Dermis blood vessel endothelial cell (primary cell): ENCODE measurements at regions not wholly inside any gene's neighbourhood (a gene's known extent, or its start where the extent isn't known, plus 50 kb on each side); places are given as distances from the start of the nearest gene placed in this dataset.

Source experiments
- DNase-seq: peaks from one replicate; pipeline ENCODE4 v3.0.0; 2010

DNA sequence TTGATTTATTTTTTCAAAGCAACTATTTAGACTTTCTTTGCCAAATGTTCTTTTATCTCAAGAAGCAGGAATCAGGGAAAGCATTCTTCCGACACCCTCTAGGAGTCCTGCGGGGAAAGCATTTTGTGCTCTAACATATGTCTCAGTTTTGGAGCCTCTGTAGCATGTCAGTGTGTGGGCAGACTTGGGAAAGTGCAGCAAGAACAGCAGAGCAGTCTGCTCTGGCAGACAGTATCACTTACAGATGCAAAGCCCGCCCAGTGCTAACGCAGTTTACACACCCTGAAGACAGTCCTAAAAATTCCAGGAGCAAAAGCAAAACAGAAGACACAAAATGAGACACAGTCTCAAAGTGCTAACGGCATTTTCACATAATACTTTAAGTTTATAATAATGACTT is 393.5 kb downstream of the KLF12 start:
- no peak for DNase-seq

DNA sequence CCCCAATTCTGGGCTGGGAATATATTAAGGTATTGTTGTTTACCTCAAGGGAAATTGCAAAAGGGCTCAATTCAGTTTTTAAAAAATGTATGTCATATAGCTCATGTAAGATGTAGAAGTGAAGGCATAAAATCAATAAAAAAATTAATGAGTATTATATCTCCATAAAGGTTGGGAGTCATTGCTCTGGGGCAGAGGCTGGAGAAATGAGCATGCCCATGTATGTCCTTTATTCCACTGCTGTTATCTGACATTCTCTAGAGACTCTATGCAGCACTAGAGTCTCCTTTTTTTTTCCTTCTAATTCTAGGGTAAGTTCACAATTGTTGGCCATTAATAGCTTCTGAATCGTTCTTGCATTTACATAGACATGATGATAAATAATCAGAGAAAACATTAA is 394.8 kb downstream of the KLF12 start:
- DNase-seq: no peak

DNA sequence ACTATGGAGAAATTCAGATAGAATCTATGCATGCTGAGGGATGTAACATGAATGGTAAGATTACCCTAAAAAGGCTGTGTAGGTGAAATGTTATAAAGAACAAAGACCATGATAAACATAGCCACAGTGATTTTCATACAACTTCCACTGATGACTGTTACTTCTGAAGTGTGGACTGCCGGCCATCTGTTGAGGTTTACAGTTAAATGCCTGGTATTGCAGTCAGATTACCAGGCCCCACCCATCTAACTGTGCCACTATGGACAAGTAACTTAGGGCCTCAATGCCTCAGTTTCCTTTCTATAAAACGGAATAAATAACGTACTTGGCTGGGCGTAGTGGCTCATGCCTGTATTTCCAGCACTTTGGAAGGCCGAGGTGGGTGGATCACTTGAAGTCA is 395.6 kb downstream of the KLF12 start:
- no peak for DNase-seq

DNA sequence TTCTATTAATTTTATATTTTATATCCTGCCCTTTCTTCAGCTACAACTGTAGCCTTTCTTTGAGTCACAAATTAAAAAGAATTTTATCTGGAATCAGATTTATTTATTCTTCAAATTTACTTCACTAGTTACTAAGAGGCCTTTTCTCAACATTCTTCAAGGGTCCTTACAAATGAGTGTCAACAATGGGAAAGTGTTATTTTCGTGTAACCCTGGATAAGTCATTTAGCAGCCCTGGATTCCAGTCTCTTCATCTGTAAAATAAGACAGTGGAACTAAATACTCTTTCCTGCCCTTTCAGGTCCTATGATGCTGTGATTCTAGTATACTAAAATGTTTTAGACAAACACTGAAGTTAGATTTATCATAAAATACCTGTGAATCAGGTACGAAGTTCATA is 397.0 kb downstream of the KLF12 start:
- DNase-seq: no peak

DNA sequence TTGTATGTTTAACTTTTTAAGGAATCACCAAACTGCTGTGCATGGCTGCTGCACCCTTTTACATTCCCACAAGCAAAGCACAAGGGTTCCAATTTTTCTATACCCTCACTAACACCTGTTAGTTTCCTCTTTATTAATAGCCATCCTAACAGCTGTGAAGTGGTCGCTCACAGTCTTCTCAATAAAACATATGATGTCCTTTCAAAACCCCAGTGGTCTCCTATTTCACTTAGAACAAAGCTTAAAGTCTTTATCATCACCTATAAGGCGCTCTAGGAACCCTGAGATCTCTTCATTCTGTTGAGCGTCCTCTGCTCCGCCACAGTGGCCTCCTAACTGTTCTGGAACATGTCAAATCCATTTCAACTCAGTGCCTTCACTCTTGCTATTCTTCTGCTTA is 400.5 kb downstream of the KLF12 start:
- DNase-seq: no peak

DNA sequence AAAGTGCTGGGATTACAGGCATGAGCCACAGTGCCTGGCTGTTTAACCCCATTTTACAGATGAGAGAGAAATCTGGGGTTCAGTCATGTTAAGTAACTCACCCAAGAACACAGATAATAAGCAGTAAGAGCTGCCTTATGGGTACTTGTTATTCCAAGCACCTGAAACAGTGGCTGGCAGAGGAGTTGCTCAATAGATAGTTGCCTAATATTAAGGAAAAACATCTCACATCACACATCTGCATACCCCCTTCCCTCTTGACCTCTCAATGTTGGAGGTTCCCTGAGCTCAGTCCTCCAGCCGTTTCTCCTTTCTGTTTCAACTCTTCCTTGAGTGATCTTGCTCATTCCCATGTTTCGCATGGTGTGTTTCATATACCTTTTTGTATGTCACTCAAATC is 401.9 kb downstream of the KLF12 start:
- no peak for DNase-seq

DNA sequence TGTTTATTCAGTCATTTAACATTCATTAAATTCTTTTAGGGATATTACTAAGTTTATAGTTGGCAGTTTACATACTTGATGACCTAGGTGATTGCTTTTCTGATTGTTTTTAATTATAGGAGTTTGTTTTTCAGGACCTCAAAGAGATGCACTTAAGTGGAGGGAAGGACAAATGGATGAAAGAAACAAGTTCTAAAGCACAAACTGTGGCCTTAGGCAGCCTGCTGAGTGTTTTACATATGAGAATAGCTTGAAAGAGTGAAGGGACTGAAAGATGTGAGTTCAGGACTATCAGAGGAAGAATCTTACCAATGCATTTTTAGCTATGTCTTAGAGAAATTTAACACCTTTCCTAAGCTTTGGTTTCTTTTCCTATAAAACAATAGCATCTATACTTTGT is 402.6 kb downstream of the KLF12 start:
- no peak for DNase-seq

DNA sequence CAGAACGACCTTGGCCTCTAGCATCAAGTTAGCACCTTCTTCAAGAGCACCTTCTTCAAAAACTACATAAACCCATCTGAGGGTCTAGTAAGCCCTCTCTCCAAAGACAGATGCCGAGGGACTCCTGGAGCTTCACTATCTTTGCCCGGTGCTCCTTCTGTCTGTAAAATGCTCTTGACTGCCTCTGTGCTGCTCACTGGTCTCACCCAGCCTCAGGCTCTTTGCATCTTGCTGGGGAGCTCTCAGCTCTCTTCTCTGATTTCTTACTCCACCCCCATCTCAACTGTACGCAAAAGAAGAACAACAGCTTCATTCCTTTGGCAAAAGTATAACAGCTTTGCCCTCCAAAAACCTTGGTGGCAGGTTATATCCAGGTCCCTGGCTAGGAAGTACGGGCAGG is 404.2 kb downstream of the KLF12 start:
- DNase-seq: no peak

DNA sequence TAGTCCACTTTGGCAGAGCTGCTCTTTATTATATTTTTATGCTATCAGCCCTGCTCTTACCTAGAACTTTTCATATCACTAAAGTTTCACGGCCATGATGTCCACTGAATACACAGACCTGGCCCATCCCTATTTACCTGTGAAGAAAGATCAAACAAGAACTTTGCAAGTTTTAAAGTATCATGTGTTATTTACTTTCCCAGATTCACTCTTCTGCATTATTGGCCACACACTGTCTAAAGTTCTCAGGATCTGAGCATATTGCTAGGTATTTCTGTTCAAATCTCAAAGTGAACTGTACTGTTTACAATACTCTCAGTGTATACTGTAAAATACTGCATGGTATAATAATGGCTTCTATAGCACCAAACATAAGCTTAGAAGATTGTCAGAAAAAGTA is 405.2 kb downstream of the KLF12 start:
- DNase-seq: no peak

DNA sequence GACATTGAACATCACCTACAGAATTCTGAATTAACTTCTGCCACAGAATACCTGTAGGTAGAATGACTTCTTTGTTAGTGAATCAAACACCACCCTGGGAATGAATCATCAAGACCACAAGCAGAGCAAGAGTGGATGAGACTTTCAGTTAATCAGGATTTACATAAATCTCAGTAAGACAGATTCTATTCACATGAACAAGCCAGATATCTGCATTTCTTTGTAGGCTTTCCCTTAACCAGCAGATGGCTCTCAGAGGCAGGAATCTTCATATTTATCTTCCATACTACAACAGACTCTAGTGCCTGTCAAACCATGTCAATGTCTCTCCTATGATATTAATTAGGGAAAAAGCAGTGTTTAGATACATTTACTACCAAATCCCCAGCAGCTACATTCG is 412.1 kb downstream of the KLF12 start:
- peak; percentile 39 for DNase-seq

DNA sequence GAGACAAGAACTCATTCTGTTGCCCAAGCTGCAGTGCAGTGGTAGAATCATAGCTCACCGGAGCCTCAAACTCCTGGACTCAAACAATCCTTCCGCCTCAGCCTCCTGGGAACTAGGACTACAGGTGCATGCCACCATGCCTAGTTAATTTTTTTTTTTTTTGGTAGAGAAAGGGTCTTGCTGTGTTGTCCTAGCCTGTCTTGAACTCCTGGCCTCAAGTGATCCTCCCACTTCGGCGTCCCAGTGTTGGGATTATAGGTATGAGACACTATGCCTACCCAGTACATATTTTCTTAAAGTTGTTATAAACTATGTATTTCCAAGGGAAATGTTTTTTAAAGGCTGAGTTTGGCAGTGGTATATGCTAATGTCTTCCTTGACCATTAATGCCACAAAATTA is 412.6 kb downstream of the KLF12 start:
- DNase-seq: no peak

DNA sequence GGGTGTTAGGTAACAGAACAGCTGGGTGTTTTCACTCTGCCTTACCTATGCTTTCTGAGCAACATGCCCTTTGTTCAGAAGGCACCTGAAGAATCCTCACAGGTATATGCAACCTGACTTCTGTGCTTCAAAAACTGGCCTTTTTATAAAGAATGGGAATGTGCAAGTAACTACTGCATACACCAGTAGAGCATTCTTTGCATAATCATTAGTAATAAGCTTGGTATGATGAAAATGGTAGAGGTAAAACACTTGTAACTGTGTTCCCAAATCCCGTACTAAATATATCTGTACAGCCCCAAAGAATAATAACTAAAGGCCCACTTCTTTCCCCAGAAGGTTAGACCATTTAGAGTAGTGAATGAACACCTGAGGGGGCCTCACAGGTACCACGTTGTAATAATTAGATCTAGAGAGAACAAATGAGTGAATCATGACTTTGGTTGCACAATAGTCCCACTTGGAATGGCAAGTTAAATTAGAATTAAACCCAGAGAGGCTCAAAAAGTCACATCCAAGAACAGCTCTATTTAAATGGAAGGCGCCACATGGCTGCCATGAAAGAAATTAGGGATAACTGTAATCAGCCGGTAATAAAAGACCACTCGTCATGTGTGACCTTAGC is 413.9 kb downstream of the KLF12 start:
- DNase-seq: no peak

DNA sequence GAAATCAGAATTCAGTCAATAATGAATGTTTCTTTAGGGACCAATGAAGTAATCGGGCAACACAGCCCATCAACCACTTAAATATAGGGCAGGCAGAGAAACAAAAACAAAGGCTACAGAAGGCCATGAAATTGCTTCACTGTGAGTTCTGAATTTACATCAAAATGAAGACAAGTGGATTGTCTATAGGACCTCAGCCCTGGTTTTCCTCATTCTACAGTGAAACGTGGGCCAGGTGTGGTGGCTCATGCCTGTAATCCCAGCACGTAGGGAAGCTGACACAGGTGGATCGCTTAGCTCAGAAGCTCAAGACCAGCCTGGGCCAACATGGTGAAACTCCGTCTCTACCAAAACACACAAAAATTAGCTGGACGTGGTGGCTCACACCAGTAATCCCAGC is 416.0 kb downstream of the KLF12 start:
- no peak for DNase-seq

DNA sequence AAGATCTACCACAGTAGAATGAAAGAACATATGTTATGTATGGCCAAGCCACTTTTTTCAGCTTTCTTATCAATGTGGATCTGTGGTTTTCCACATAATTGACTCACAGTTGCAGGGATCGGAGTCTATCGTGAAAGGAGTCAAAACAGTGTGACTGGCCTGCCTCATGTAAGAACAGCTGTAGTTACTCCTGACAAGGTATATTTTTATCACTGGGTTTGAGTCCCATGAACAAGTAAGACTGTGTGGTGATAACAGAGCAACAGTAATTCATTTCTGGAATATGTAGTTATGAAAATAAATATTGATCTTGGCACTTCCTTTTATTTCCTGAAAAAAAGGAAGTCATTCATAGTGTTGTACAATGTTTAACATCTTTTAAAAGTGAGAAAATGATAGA is 416.6 kb downstream of the KLF12 start:
- peak; percentile 45 for DNase-seq

DNA sequence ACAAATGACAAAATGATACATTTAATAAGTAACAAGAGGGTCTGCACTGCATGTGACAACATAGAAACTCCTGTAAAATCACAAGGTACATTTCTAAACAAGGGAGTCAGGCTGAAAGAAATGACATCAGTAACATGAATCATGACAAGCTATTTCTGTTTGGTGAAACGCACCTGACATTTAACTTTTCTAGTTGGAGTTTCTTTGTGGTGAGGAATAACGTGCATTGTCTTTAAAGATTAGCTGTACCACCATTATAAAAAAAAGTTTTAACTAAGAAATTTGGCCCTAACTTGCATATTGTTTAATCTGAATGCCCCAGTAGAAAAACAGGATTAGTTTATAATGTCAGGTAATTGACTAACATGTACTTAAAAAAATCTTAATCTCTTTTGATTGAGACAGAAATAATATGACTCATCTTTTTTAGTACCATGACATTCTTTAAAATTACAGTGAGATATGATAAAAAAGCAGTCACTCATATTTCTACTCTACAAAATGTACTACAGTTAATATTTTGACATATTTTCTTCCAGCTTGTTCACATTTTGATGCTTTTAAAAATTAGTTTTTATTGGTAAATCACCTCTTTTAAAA is 418.2 kb downstream of the KLF12 start:
- peak; percentile 11 for DNase-seq

DNA sequence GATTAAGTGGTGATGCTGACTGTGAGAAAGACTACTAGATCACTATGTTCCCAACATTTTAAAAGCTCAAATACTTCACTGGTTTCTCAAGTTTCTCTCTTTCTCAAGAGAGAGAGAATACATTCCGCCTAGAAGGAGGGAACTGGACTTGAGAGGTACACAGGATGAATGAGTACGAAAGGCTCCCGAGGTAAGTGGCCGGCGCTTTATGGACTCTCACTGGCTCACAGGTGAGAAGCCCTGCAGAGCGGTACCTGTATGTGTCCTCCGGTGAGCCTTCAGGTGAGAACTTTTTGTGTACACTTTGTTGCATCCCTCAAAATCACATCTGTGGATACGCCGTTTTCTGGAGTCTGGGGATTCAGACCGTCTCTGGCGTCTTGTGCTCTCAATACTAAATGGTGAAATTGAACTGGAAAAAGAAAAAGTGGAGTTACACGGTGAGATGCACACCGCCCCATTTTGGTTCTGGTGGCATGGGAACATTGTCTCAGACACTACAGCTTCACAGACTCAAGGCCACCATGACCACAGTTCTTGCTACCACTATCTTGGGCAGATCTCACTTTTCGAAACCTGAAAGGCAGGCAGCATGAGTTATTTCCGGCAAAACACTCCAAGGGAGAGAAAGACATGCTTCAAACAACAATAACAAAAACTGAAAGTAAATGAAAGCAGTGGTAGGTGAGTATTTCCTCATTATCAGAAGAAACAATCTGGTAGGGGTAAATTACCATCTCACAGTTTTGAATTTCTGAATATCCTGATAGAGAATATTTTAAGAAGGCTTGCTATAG is 418.9 kb downstream of the KLF12 start:
- DNase-seq: peak; percentile 8

DNA sequence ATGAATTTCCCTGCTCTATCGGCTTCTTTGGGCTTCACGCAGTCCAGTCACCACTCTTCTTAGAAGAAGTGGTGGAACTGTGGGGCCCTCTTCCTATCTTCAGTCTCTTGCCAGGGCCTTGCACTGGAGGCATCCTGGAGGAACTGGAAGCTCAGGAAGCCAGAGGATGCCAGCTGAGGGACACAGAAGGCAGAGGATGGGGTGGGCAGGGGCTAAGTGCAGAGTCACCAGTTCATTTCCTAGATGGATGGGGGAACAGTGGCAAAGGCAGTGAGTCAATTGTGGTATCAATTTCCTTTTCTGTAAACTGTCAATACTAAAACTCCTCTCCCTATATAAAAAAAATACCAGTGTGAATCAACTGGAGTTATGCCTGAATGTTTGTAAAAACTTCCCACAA is 419.7 kb downstream of the KLF12 start:
- DNase-seq: peak; percentile 5

DNA sequence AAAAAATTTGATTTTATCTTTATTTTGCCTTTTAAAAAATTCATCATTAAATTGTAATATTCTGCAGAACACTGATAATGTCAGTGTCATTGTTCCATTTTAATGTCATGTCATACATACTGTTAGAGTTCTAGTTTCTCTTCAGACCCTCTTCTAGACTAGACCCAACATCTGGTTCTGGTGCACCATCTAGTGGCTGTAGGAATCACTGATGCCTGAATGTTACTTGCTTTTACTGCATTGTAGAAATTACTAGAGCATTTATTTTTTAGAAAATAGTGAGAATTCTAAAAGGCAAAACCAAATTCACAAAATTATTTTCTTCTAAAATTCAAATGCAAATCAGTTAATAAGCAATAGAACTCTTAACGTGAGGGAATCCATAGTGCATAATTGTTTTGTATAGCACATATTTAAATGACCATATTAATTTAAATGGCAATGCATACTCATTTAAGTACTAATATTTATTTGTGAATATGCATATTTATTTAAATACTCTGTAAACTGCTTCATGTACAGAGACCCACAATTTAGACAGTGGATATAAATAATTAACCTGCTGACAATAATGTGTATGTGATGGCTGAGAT is 425.7 kb downstream of the KLF12 start:
- peak; percentile 83 for DNase-seq

DNA sequence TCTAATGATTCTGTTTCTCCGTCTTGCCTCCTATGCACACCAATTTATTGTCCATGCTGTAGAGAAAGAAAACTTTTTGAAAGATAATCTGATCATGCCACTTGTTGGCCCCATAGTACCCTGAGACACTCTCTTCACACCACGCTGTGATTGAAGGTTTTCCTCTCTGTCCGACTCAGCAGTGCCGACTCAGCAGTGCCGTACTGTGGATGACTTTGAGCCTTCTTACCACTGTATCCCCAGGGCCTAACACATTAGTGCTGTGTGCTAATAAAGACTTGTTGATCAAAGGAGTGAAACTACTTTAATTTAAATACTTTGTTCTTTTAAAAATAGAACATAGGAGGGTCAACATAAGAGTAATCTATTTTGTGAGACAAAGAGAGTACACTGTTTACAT is 429.6 kb downstream of the KLF12 start:
- DNase-seq: no peak

DNA sequence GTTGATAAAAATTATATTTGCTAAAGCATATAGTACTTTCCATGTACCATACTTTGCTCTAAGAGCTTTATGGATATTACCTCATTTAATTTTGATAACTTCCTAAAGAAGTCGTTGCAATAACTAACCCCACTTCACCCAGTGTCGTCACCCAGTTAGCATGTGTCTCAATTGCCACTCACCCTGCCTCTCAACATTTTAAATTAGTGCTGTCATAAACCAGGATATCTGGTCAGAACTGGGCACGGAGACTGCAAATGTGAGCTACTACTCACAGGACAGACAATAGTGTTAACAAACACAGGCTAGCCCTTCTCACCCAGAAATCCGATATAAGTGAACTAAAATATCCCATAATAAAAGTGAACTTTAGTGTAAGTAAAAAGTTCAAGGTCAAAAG is 430.6 kb downstream of the KLF12 start:
- no peak for DNase-seq

DNA sequence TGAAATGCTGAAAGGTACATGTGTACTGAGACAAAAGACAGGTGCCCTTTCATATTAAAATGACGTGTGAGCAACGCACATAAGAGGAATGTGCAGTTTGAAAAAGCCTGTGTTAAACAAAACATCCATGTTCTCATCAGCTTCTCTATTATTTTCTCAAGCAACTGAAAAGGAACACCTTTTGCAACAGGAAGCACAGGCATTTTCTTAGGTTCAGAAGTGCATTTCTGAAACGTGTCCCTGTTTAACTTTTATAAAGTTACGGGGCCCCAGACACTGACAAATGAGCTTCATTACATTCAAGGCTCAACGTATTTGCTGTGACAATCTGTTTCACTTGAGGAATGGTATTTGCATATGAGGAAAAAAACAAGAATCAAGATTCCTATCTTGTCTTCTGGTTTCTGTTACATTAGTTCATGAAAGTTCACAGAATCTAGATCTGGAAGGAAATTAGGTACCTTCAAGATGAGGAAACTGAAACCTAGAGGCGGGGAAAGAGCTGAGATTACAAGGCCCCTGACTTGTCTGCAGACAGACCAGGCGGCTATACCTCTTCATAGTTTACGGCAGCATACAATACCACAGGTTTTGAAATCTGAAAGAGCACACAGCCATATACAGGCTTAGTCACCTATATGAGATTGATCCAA is 431.7 kb downstream of the KLF12 start:
- no peak for DNase-seq

DNA sequence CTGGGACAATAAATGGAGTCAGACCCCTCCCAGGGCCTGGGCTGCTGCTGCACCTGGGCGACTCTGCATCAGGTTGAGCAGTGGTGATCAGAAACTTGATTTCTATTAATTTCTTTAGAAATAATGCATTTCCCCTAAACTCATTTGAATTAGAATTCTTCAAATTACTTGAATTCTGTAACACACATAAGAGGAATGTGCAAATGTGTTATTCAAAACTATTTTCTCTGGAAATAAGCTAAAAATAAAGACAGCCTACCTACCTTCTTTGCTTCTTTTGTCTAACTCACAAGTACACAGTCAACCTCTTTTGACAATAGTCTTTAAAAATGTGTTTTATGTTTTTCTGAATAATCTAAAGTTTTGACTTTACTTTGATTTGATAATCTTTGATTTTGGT is 433.0 kb downstream of the KLF12 start:
- DNase-seq: no peak

DNA sequence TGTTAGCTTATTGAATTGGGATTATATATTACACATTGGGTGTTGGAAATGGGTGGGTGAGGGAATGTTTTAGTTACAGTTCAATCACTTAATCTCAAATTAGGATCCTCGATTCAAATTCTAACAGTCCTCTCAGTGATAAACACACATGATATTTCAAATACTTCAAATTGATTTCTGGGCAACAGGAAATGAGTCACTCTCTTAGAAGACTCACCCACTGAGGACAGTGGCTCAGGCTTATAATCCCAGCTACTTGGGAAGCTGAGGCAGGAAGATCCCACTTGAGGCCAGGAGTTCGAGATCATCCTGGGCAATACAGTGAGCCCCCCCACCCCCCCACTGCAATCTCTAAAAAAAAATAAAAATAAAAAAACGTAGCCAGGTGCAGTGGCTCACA is 435.3 kb downstream of the KLF12 start:
- DNase-seq: peak; percentile 11
